ENCODE measurements at regions not wholly inside any gene's neighbourhood (a gene's known extent, or its start where the extent isn't known, plus 50 kb on each side); places are given as distances from the start of the nearest gene placed in this dataset.

DNA sequence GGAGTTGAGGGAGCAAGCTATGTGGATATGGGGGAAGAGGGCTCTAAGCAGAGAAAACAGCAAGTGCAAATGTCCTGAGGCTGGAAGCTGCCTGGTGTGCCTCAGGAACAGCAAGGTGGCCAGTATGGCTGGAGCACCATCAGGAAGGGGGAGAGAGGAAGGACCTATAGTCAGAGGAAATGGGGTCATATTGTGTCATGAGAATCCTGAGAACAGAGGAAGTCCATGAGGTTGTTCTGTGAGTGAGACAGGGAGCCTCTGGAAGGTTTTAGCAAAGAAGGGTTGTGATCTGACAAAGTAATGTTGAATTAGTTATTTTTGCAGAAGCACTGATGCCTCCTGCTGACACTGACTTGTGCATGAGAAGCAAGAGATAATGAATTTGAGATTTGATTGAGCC is 204.3 kb downstream of the PTEN start:
- TF ChIP-seq, protein P1, sequence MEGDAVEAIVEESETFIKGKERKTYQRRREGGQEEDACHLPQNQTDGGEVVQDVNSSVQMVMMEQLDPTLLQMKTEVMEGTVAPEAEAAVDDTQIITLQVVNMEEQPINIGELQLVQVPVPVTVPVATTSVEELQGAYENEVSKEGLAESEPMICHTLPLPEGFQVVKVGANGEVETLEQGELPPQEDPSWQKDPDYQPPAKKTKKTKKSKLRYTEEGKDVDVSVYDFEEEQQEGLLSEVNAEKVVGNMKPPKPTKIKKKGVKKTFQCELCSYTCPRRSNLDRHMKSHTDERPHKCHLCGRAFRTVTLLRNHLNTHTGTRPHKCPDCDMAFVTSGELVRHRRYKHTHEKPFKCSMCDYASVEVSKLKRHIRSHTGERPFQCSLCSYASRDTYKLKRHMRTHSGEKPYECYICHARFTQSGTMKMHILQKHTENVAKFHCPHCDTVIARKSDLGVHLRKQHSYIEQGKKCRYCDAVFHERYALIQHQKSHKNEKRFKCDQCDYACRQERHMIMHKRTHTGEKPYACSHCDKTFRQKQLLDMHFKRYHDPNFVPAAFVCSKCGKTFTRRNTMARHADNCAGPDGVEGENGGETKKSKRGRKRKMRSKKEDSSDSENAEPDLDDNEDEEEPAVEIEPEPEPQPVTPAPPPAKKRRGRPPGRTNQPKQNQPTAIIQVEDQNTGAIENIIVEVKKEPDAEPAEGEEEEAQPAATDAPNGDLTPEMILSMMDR (IDR thresholded peaks at IDR 0.05), result no peak
- no peak for TF ChIP-seq POLR2A (IDR thresholded peaks at IDR 0.05)
